HG02885 (cell line): ENCODE measurements at regions not wholly inside any gene's neighbourhood (a gene's known extent, or its start where the extent isn't known, plus 50 kb on each side); places are given as distances from the start of the nearest gene placed in this dataset.
A peak's percentile ranks its signal among the peaks of the same experiment; 100 is the strongest.
"Not testable (repeated sequence)": the region's sequence is repeated elsewhere in the genome, so short reads cannot be mapped to it uniquely, and the experiment has no call there.

ENCODE experiments used
- ATAC-seq: cut with Tn5 transposase; IDR thresholded peaks from one replicate; pipeline ENCODE4 v1.9.1; 2021; ENCODE audit warnings: mild to moderate bottlenecking; ENCODE audit not compliant: unreplicated experiment, poor library complexity

GRCh38 chr11:95652002-95652472, 137.5 kb downstream of the FAM76B start:
- ATAC-seq = no peak

- ATAC-seq = no peak
Measured at GRCh38 chr11:95650276-95650675, 139.3 kb downstream of the FAM76B start.

- no peak for ATAC-seq
Measured at GRCh38 chr11:95647871-95648270, 141.7 kb downstream of the FAM76B start.

GRCh38 chr11:95647355-95647754, 142.2 kb downstream of the FAM76B start:
- no peak for ATAC-seq

- peak; percentile 100 for ATAC-seq
Measured at GRCh38 chr11:95641495-95641894, 148.1 kb downstream of the FAM76B start.

- no peak for ATAC-seq
Measured at GRCh38 chr11:95638501-95638900, 151.1 kb downstream of the FAM76B start.

GRCh38 chr11:95625164-95625900, 164.2 kb downstream of the FAM76B start:
- ATAC-seq = no peak

- no peak for ATAC-seq
Measured at GRCh38 chr11:95616256-95616804, 173.3 kb downstream of the FAM76B start.

GRCh38 chr11:95611827-95612226, 177.8 kb downstream of the FAM76B start:
- ATAC-seq = no peak

GRCh38 chr11:95610185-95610584, 179.4 kb downstream of the FAM76B start:
- ATAC-seq = not testable (repeated sequence)

- ATAC-seq = no peak
Measured at GRCh38 chr11:95608093-95608492, 181.5 kb downstream of the FAM76B start.

- no peak for ATAC-seq
Measured at GRCh38 chr11:95606824-95607223, 182.8 kb downstream of the FAM76B start.

- ATAC-seq = peak; percentile 68
Measured at GRCh38 chr11:95605271-95605940, 184.2 kb downstream of the FAM76B start.

GRCh38 chr11:95599959-95600586, 189.5 kb downstream of the FAM76B start:
- ATAC-seq = no peak

- ATAC-seq = no peak
Measured at GRCh38 chr11:95595973-95596489, 193.6 kb downstream of the FAM76B start.

- ATAC-seq = no peak
Measured at GRCh38 chr11:95595541-95595940, 194.0 kb downstream of the FAM76B start.

- ATAC-seq = no peak
Measured at GRCh38 chr11:95593111-95593510, 196.5 kb downstream of the FAM76B start.

GRCh38 chr11:95592471-95592870, 197.1 kb downstream of the FAM76B start:
- no peak for ATAC-seq

- no peak for ATAC-seq
Measured at GRCh38 chr11:95589893-95590612, 199.5 kb downstream of the FAM76B start.

GRCh38 chr11:95588821-95589220, 200.8 kb downstream of the FAM76B start:
- ATAC-seq = no peak
